Bronchial epithelial cell (primary cell): ENCODE measurements at regions not wholly inside any gene's neighbourhood (a gene's known extent, or its start where the extent isn't known, plus 50 kb on each side); places are given as distances from the start of the nearest gene placed in this dataset.

Experiments
- DNase-seq: peaks from one replicate; pipeline ENCODE4 v3.0.0-alpha.2; 2010; ENCODE audit warnings: low read depth
- FAIRE-seq: peaks from 2 replicates; lab custom pipeline; 2011; peaks lifted over from hg19 to GRCh38; lab: Jason Lieb, UNC
- H3K27me3 ChIP-seq: 2 replicates; pipeline ENCODE4 v1.5.1; 2011; ENCODE audit warnings: low read length; ENCODE audit not compliant: control insufficient read depth, insufficient read depth
- H3K36me3 ChIP-seq: 2 replicates; pipeline ENCODE4 v1.5.1; 2011; ENCODE audit warnings: low read length; ENCODE audit not compliant: control insufficient read depth, insufficient read depth
- H3K4me3 ChIP-seq: 2 replicates; pipeline ENCODE4 v1.5.1; 2011; ENCODE audit warnings: mild to moderate bottlenecking, low read depth, low read length, control low read depth
- TF ChIP-seq, protein P1 (sequence below): IDR thresholded peaks from 2 replicates; pipeline ENCODE4 v1.5.1; 2011; ENCODE audit warnings: mild to moderate bottlenecking, moderate library complexity, low read length, control low read depth, inconsistent platforms; ENCODE audit not compliant: insufficient read depth, severe bottlenecking

DNA sequence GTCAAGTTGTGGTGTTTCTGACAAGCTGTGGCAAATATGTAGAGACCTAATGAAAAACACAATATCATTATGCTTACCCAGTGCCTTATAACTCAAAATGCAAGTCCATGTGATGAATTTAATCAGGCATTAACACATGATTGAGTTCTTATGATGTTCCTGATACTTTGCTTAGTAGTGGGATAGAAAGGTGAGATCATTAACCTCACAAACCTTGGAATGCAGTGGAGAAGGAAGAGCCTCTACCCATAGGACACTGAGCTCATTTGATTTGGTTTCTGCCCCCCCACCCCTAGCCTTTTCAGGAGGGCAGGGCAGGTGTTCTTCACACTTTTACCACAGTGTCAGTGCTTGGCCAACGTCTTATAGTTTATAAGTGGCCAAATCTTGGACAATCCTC, 683.6 kb upstream of the CPEB2 start:
- no peaks in the 10 kb centered on the region for H3K36me3 ChIP-seq
- no peak for DNase-seq
- no peak for FAIRE-seq
- H3K4me3 ChIP-seq = no peak overlapping the region
- H3K27me3 ChIP-seq = no peaks in the 10 kb centered on the region
- TF ChIP-seq, protein P1, sequence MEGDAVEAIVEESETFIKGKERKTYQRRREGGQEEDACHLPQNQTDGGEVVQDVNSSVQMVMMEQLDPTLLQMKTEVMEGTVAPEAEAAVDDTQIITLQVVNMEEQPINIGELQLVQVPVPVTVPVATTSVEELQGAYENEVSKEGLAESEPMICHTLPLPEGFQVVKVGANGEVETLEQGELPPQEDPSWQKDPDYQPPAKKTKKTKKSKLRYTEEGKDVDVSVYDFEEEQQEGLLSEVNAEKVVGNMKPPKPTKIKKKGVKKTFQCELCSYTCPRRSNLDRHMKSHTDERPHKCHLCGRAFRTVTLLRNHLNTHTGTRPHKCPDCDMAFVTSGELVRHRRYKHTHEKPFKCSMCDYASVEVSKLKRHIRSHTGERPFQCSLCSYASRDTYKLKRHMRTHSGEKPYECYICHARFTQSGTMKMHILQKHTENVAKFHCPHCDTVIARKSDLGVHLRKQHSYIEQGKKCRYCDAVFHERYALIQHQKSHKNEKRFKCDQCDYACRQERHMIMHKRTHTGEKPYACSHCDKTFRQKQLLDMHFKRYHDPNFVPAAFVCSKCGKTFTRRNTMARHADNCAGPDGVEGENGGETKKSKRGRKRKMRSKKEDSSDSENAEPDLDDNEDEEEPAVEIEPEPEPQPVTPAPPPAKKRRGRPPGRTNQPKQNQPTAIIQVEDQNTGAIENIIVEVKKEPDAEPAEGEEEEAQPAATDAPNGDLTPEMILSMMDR = no peak

DNA sequence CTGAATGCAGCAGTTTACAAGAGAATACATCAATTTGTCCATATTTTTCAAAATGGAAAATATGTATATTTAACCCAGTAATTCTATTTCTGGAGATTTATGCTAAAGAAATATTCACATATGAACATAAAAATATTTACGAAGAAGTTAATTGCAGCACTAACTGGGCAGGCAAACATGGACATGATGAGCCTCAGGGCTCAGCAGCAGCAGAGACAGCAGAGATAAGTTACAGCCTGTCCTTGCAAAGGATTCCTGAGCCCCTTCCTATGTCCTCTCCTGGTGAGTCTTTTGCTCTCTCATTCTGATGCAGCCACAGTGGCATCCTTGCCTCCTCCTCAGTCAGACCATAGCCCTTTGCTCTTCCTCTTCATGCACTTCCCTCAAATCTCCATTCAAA, 680.6 kb upstream of the CPEB2 start:
- TF ChIP-seq, protein P1 = no peak
- Histone ChIP-seq H3K27me3 (no peaks in the 10 kb centered on the region), H3K36me3 (no peaks in the 10 kb centered on the region), H3K4me3 (no peak overlapping the region)
- no peak for DNase-seq
- no peak for FAIRE-seq

DNA sequence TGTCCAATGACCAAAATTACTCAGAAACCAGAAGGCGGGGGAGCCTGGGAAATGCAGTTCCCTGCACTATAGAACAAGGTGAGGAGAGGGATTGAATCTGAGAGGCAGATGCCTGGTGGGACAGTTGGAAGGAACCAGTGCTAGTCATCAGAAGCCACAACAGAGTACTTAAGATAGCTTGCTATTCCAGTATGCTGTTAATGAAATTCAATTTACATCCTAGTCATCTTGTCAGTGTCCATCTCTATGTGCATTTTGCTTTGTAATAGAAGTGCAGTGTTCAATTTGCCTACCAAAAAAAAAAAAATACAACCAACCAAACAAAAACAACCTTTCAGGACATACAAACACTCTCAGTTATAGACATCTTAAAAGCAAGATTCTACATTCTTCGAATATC, 679.1 kb upstream of the CPEB2 start:
- DNase-seq (no peak), FAIRE-seq (no peak)
- H3K27me3 ChIP-seq = no peaks in the 10 kb centered on the region
- TF ChIP-seq, protein P1 = no peak
- H3K36me3 ChIP-seq = no peaks in the 10 kb centered on the region
- no peak overlapping the region for H3K4me3 ChIP-seq

DNA sequence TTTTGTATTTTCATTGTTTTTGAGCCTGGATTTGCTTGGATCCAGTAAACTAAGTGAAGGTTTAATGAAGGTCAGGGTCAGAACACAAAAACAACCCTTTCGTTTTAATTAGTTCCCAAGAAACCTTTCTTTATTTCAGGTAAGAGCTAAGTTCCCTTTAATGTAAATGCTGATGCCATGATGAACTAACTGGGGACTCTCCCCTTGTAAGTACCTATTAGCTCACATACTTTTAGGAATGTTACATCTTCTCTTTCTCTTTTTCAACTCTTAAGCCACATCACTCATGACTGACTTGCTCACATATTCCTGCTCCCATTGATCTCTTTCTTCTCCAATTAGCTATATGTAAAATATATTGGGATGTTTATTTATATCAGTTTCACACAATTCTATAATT, 673.1 kb upstream of the CPEB2 start:
- FAIRE-seq (no peak), DNase-seq (no peak)
- TF ChIP-seq, protein P1 = no peak
- H3K36me3 ChIP-seq = no peaks in the 10 kb centered on the region
- no peak overlapping the region for H3K4me3 ChIP-seq
- H3K27me3 ChIP-seq = no peaks in the 10 kb centered on the region

DNA sequence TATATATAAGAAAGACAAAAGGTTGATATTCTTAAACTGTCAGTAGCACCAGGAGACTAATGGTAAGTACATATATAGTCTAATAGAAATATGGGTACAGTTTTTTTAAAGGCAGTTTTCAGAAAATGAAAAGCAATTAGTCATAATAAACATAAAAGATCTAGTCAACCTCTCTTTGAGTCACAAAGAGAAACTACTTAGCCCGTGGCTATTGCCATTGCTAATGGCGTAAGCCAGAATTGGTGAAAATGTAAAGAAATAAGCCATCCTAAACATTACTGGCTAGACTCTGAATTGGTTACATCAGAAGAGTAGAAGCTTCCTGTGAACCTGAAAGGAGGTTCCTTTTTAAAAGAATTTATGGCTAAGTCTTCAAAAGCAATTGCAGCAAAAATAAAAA, 668.7 kb upstream of the CPEB2 start:
- Histone ChIP-seq H3K4me3 (no peak overlapping the region), H3K27me3 (no peaks in the 10 kb centered on the region), H3K36me3 (no peaks in the 10 kb centered on the region)
- DNase-seq = peak; percentile 56
- TF ChIP-seq, protein P1 = no peak
- no peak for FAIRE-seq

DNA sequence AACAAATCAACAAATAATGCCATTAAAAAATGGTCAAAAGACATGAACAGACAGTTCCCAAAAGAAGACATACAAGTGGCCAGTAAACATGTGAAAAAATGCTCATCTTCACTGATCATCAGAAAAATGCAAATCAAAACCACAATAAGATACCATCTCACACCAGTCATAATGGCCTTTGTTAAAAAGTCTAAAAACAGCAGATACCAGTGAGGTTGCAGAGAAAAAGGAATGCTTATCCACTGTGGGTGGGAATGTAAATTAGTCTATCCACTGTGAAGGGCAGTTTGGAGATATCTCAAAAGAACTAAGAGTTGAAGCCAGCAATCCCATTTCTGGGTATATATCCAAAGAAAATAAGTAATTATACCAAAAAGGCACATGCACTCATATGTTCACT, 668.1 kb upstream of the CPEB2 start:
- TF ChIP-seq, protein P1 = no peak
- no peaks in the 10 kb centered on the region for H3K27me3 ChIP-seq
- DNase-seq (no peak), FAIRE-seq (no peak)
- H3K36me3 ChIP-seq = no peaks in the 10 kb centered on the region
- no peak overlapping the region for H3K4me3 ChIP-seq
